GM19452 (cell line): ENCODE measurements at regions not wholly inside any gene's neighbourhood (a gene's known extent, or its start where the extent isn't known, plus 50 kb on each side); places are given as distances from the start of the nearest gene placed in this dataset.

Experiments used
- ATAC-seq: cut with Tn5 transposase; IDR thresholded peaks from one replicate; pipeline ENCODE4 v1.9.1; 2021; ENCODE audit not compliant: unreplicated experiment

- no peak for ATAC-seq
These were observed 1193.4 kb upstream of the EYS start for GRCh38 chr6:66900133-66901083.

GRCh38 chr6:66897576-66897975 lies 1190.5 kb upstream of the EYS start:
- ATAC-seq = no peak

GRCh38 chr6:66896415-66896814 lies 1189.4 kb upstream of the EYS start:
- no peak for ATAC-seq

GRCh38 chr6:66883453-66883852 lies 1176.4 kb upstream of the EYS start:
- ATAC-seq = no peak

- no peak for ATAC-seq
These were observed 1159.8 kb upstream of the EYS start for GRCh38 chr6:66866801-66867200.

GRCh38 chr6:66865771-66866170 lies 1158.7 kb upstream of the EYS start:
- no peak for ATAC-seq

GRCh38 chr6:66861007-66861541 lies 1154.0 kb upstream of the EYS start:
- ATAC-seq = no peak

- no peak for ATAC-seq
These were observed 1153.3 kb upstream of the EYS start for GRCh38 chr6:66860328-66860727.

- no peak for ATAC-seq
These were observed 1151.2 kb upstream of the EYS start for GRCh38 chr6:66858196-66858595.

GRCh38 chr6:66854014-66854413 lies 1147.0 kb upstream of the EYS start:
- no peak for ATAC-seq

- ATAC-seq = no peak
These were observed 1144.9 kb upstream of the EYS start for GRCh38 chr6:66851930-66852329.

- ATAC-seq = no peak
These were observed 1142.8 kb upstream of the EYS start for GRCh38 chr6:66849843-66850242.

GRCh38 chr6:66848244-66848953 lies 1141.4 kb upstream of the EYS start:
- no peak for ATAC-seq

GRCh38 chr6:66838764-66839163 lies 1131.7 kb upstream of the EYS start:
- no peak for ATAC-seq

- no peak for ATAC-seq
These were observed 1118.5 kb upstream of the EYS start for GRCh38 chr6:66825539-66825938.

GRCh38 chr6:66814156-66814555 lies 1107.1 kb upstream of the EYS start:
- ATAC-seq = no peak

- ATAC-seq = no peak
These were observed 1101.7 kb upstream of the EYS start for GRCh38 chr6:66808771-66809170.

- ATAC-seq = no peak
These were observed 1090.0 kb upstream of the EYS start for GRCh38 chr6:66796987-66797386.

- ATAC-seq = no peak
These were observed 1081.6 kb upstream of the EYS start for GRCh38 chr6:66788579-66788978.

- no peak for ATAC-seq
These were observed 1065.8 kb upstream of the EYS start for GRCh38 chr6:66772800-66773199.

GRCh38 chr6:66771626-66772025 lies 1064.6 kb upstream of the EYS start:
- no peak for ATAC-seq

- ATAC-seq = no peak
These were observed 1044.6 kb upstream of the EYS start for GRCh38 chr6:66751630-66752029.
